Fibroblast of villous mesenchyme (primary cell): ENCODE measurements at regions not wholly inside any gene's neighbourhood (a gene's known extent, or its start where the extent isn't known, plus 50 kb on each side); places are given as distances from the start of the nearest gene placed in this dataset.

ENCODE experiments used
- DNase-seq: peaks from one replicate; pipeline ENCODE4 v3.0.0-alpha.2; 2010; ENCODE audit warnings: low read depth
- H3K4me3 ChIP-seq: 2 replicates; pipeline ENCODE4 v1.5.1; 2011; ENCODE audit warnings: low read depth, mild to moderate bottlenecking, low read length
- CTCF ChIP-seq: IDR thresholded peaks from 2 replicates; pipeline ENCODE4 v1.5.1; 2012; ENCODE audit warnings: low read depth, mild to moderate bottlenecking, low read length; ENCODE audit not compliant: insufficient read depth

GRCh38 chr6:150687508-150687907 lies 87.8 kb downstream of the PLEKHG1 start:
- no peak for DNase-seq
- no peak for TF ChIP-seq CTCF
- no peak overlapping the region for H3K4me3 ChIP-seq

- no peak overlapping the region for H3K4me3 ChIP-seq
- no peak for DNase-seq
- no peak for TF ChIP-seq CTCF
Observed at GRCh38 chr6:150689900-150690590, 90.4 kb downstream of the PLEKHG1 start.

- H3K4me3 ChIP-seq, result no peak overlapping the region
- no peak for DNase-seq
- no peak for TF ChIP-seq CTCF
Observed at GRCh38 chr6:150690681-150691080, 91.0 kb downstream of the PLEKHG1 start.

- H3K4me3 ChIP-seq, result no peak overlapping the region
- no peak for TF ChIP-seq CTCF
- no peak for DNase-seq
Observed at GRCh38 chr6:150691463-150691862, 91.8 kb downstream of the PLEKHG1 start.

- no peak overlapping the region for H3K4me3 ChIP-seq
- DNase-seq, result no peak
- TF ChIP-seq CTCF, result no peak
Observed at GRCh38 chr6:150692604-150693003, 92.9 kb downstream of the PLEKHG1 start.

- no peak overlapping the region for H3K4me3 ChIP-seq
- TF ChIP-seq CTCF, result no peak
- no peak for DNase-seq
Observed at GRCh38 chr6:150694889-150695288, 95.2 kb downstream of the PLEKHG1 start.

- peak; percentile 59 for DNase-seq
Observed at GRCh38 chr6:150695652-150696051, 96.0 kb downstream of the PLEKHG1 start.

More at GRCh38 chr6:150695652-150696051, 96.0 kb downstream of the PLEKHG1 start:
- no peak for TF ChIP-seq CTCF
- H3K4me3 ChIP-seq, result no peak overlapping the region
